ENCODE measurements at regions not wholly inside any gene's neighbourhood (a gene's known extent, or its start where the extent isn't known, plus 50 kb on each side); places are given as distances from the start of the nearest gene placed in this dataset.
A peak's percentile ranks its signal among the peaks of the same experiment; 100 is the strongest.

GRCh38 chr9:118991366-118992285 is 377.6 kb downstream of the BRINP1 start:
- no peaks in the 10 kb centered on the region for H3K27me3 Mint-ChIP-seq (ENCODE audit: low read depth, unreplicated experiment)
- H3K4me3 ChIP-seq (ENCODE audit: insufficient read depth, low read depth, low read length): no peak overlapping the region
- no peaks in the 10 kb centered on the region for H3K9me3 Mint-ChIP-seq (ENCODE audit: unreplicated experiment)
- H3K36me3 ChIP-seq (ENCODE audit: insufficient read depth, low read length): no peaks in the 10 kb centered on the region
- H3K79me2 ChIP-seq (ENCODE audit: insufficient read depth, low read length): no peaks in the 10 kb centered on the region
- TF ChIP-seq EZH2 (IDR thresholded peaks at IDR 0.05; ENCODE audit: insufficient read depth, low read length): no peak
- no peak for TF ChIP-seq CTCF (IDR thresholded peaks at IDR 0.05; ENCODE audit: insufficient read depth, low read depth, low read length)
- no peaks in the 10 kb centered on the region for H3K4me1 ChIP-seq (ENCODE audit: insufficient read depth, low read length)
- no peaks in the 10 kb centered on the region for H4K20me1 ChIP-seq (ENCODE audit: insufficient read depth, low read length)
- no peak overlapping the region for H3K27ac Mint-ChIP-seq (ENCODE audit: unreplicated experiment)
- DNase-seq (ENCODE audit: low read depth): peak; percentile 73
- H2AFZ ChIP-seq (ENCODE audit: low read depth, low read length): no peak overlapping the region
- H3K9me3 ChIP-seq (ENCODE audit: insufficient read depth, low read depth, low read length): no peaks in the 10 kb centered on the region
- H3K4me1 Mint-ChIP-seq (ENCODE audit: low read depth, unreplicated experiment): peaks cover 6% of the 10 kb centered on the region
- no peak for FAIRE-seq
- H3K4me3 Mint-ChIP-seq (ENCODE audit: unreplicated experiment): no peak overlapping the region
- H3K9ac ChIP-seq (ENCODE audit: low read length): no peak overlapping the region
- no peaks in the 10 kb centered on the region for H3K36me3 Mint-ChIP-seq (ENCODE audit: low read depth, unreplicated experiment)
- no peaks in the 10 kb centered on the region for H3K27me3 ChIP-seq (ENCODE audit: insufficient read depth, low read length)
- H3K27ac ChIP-seq (ENCODE audit: low read depth, low read length): no peak overlapping the region
- no peak overlapping the region for H3K4me2 ChIP-seq (ENCODE audit: low read length)

DNA sequence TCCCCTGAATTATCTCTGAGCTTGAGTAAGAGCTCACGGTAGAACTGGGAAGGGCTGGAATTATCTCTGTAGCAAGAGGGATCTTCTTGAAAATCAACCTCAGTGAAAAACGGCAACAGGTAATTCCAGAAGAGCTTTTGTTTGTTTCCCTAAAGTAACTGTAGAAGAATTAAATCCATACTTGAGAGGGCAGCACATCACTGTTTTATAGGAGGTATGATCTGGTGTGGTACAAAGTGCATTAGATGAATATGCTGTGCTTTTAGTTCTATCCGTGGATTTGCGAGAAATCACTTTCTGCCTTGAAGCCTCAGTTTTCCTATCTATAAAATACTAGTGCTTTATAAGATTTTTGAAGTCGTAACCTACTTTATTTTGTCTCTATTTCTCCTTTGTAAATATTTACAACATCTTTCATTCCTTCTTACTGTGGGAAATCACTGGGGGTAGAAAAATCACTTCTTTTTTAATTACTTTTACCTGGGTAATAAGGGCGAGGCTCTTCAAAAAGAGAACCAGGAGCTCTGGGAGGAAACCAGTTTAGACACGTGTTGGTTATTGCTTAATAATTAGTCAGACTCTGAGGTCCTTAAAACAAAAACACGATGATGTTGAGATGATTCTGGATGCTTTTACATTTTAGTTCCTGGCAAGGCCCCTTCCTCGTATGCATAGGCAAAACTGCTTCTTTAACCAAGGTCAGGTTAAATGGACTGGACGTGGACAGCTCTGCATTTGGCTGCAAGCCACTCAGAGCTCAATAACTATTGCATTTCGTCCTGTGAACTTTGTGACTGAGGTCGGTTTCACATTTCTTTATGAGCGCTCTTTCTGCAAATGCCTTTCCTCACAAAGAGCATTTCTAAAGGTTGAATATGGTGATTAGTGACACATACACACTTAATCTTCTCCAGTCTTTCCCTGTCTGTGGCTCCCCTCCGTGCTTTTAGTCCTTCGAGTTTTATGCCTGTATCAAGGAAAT is 376.1 kb downstream of the BRINP1 start:
- no peaks in the 10 kb centered on the region for H3K27me3 Mint-ChIP-seq (ENCODE audit: low read depth, unreplicated experiment)
- TF ChIP-seq CTCF (IDR thresholded peaks at IDR 0.05; ENCODE audit: insufficient read depth, low read depth, low read length) (no peak), EZH2 (IDR thresholded peaks at IDR 0.05; ENCODE audit: insufficient read depth, low read length) (no peak)
- no peaks in the 10 kb centered on the region for H3K36me3 Mint-ChIP-seq (ENCODE audit: low read depth, unreplicated experiment)

More for the DNA sequence above, 376.1 kb downstream of the BRINP1 start:
- Histone ChIP-seq H3K79me2 (ENCODE audit: insufficient read depth, low read length) (no peaks in the 10 kb centered on the region), H3K27ac (ENCODE audit: low read depth, low read length) (no peak overlapping the region), H4K20me1 (ENCODE audit: insufficient read depth, low read length) (no peaks in the 10 kb centered on the region), H3K27me3 (ENCODE audit: insufficient read depth, low read length) (no peaks in the 10 kb centered on the region), H3K4me2 (ENCODE audit: low read length) (peak overlapping the region; percentile 24), H3K4me3 (ENCODE audit: insufficient read depth, low read depth, low read length) (no peak overlapping the region), H3K4me1 (ENCODE audit: insufficient read depth, low read length) (no peaks in the 10 kb centered on the region), H3K36me3 (ENCODE audit: insufficient read depth, low read length) (no peaks in the 10 kb centered on the region), H3K9ac (ENCODE audit: low read length) (no peak overlapping the region), H3K9me3 (ENCODE audit: insufficient read depth, low read depth, low read length) (no peaks in the 10 kb centered on the region), H2AFZ (ENCODE audit: low read depth, low read length) (no peak overlapping the region)
- Mint-ChIP-seq H3K9me3 (ENCODE audit: unreplicated experiment) (peaks cover 3% of the 10 kb centered on the region), H3K4me1 (ENCODE audit: low read depth, unreplicated experiment) (peaks cover 6% of the 10 kb centered on the region), H3K4me3 (ENCODE audit: unreplicated experiment) (no peak overlapping the region), H3K27ac (ENCODE audit: unreplicated experiment) (no peak overlapping the region)
- FAIRE-seq: no peak
- DNase-seq (ENCODE audit: low read depth): peak; percentile 43

Measured in astrocyte (in vitro differentiated cells and primary cell).